GM12874 (cell line): ENCODE measurements at regions not wholly inside any gene's neighbourhood (a gene's known extent, or its start where the extent isn't known, plus 50 kb on each side); places are given as distances from the start of the nearest gene placed in this dataset.

Experiments used
- CTCF ChIP-seq: IDR thresholded peaks from 2 replicates; pipeline ENCODE4 v1.5.1; 2011; ENCODE audit warnings: low read depth, mild to moderate bottlenecking, control low read depth, low read length, moderate library complexity; ENCODE audit not compliant: insufficient read depth

- TF ChIP-seq CTCF: no peak
These were observed 383.6 kb downstream of the KCNJ2 start for GRCh38 chr17:70552982-70553334.

- TF ChIP-seq CTCF: no peak
These were observed 386.4 kb downstream of the KCNJ2 start for GRCh38 chr17:70555723-70556122.

- TF ChIP-seq CTCF: no peak
These were observed 389.5 kb downstream of the KCNJ2 start for GRCh38 chr17:70558821-70559220.

- no peak for TF ChIP-seq CTCF
These were observed 391.1 kb downstream of the KCNJ2 start for GRCh38 chr17:70560471-70560870.

- TF ChIP-seq CTCF: no peak
These were observed 392.8 kb downstream of the KCNJ2 start for GRCh38 chr17:70562137-70562536.

GRCh38 chr17:70563281-70563820, 394.0 kb downstream of the KCNJ2 start:
- TF ChIP-seq CTCF: no peak

GRCh38 chr17:70564006-70564620, 394.8 kb downstream of the KCNJ2 start:
- no peak for TF ChIP-seq CTCF
